ENCODE measurements at regions not wholly inside any gene's neighbourhood (a gene's known extent, or its start where the extent isn't known, plus 50 kb on each side); places are given as distances from the start of the nearest gene placed in this dataset.

DNA sequence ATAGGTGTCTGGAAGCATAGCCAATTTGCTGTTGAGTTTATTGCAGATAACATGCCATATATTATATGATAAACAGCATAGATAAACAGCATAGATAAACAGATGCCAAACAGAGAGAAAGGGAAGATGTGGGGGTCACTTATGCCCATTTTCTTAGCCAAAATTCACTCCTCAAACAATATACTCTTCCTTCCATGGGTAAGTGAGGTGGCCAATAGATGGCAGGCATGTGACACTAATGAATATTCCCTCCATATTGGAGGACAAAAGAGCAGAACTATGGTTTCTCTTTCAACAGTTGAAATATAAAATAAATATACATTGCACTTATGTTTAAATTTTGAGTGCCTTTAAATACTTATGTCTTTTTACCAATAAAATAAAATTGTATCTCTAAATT, 1212.8 kb downstream of the REEP3 start:
- TF ChIP-seq, protein P1, sequence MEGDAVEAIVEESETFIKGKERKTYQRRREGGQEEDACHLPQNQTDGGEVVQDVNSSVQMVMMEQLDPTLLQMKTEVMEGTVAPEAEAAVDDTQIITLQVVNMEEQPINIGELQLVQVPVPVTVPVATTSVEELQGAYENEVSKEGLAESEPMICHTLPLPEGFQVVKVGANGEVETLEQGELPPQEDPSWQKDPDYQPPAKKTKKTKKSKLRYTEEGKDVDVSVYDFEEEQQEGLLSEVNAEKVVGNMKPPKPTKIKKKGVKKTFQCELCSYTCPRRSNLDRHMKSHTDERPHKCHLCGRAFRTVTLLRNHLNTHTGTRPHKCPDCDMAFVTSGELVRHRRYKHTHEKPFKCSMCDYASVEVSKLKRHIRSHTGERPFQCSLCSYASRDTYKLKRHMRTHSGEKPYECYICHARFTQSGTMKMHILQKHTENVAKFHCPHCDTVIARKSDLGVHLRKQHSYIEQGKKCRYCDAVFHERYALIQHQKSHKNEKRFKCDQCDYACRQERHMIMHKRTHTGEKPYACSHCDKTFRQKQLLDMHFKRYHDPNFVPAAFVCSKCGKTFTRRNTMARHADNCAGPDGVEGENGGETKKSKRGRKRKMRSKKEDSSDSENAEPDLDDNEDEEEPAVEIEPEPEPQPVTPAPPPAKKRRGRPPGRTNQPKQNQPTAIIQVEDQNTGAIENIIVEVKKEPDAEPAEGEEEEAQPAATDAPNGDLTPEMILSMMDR (conservative IDR thresholded peaks at IDR 0.05; ENCODE audit: low read depth in 2 of 2): peak; percentile 62 to 75
- TF ChIP-seq POLR2AphosphoS5 (IDR thresholded peaks at IDR 0.05; ENCODE audit: low read depth) (no peak), EZH2 (IDR thresholded peaks at IDR 0.05; ENCODE audit: low read depth, unreplicated experiment) (no peak), EZH2phosphoT487 (IDR thresholded peaks at IDR 0.05; ENCODE audit: unreplicated experiment) (no peak), ETS1 (IDR thresholded peaks at IDR 0.05) (no peak), JUNB (IDR thresholded peaks at IDR 0.05; ENCODE audit: unreplicated experiment) (no peak), NANOG (IDR thresholded peaks at IDR 0.05; ENCODE audit: borderline replicate concordance) (no peak), CREB1 (CRISPR knock-in tag; IDR thresholded peaks at IDR 0.05; ENCODE audit: low read depth) (no peak)
- TF ChIP-seq, protein P2, sequence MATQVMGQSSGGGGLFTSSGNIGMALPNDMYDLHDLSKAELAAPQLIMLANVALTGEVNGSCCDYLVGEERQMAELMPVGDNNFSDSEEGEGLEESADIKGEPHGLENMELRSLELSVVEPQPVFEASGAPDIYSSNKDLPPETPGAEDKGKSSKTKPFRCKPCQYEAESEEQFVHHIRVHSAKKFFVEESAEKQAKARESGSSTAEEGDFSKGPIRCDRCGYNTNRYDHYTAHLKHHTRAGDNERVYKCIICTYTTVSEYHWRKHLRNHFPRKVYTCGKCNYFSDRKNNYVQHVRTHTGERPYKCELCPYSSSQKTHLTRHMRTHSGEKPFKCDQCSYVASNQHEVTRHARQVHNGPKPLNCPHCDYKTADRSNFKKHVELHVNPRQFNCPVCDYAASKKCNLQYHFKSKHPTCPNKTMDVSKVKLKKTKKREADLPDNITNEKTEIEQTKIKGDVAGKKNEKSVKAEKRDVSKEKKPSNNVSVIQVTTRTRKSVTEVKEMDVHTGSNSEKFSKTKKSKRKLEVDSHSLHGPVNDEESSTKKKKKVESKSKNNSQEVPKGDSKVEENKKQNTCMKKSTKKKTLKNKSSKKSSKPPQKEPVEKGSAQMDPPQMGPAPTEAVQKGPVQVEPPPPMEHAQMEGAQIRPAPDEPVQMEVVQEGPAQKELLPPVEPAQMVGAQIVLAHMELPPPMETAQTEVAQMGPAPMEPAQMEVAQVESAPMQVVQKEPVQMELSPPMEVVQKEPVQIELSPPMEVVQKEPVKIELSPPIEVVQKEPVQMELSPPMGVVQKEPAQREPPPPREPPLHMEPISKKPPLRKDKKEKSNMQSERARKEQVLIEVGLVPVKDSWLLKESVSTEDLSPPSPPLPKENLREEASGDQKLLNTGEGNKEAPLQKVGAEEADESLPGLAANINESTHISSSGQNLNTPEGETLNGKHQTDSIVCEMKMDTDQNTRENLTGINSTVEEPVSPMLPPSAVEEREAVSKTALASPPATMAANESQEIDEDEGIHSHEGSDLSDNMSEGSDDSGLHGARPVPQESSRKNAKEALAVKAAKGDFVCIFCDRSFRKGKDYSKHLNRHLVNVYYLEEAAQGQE (IDR thresholded peaks at IDR 0.05; ENCODE audit: unreplicated experiment): no peak
